Neuronal stem cell (in vitro differentiated cells): ENCODE measurements at regions not wholly inside any gene's neighbourhood (a gene's known extent, or its start where the extent isn't known, plus 50 kb on each side); places are given as distances from the start of the nearest gene placed in this dataset.

Source experiments
- DNase-seq: peaks from one replicate; pipeline ENCODE4 v3.0.0-alpha.2; 2013; ENCODE audit warnings: low spot score
- H2AFZ ChIP-seq: one replicate; pipeline ENCODE4 v1.6.1; 2013; ENCODE audit warnings: mild to moderate bottlenecking, low read length, inconsistent platforms
- H2AK5ac ChIP-seq: 2 replicates; pipeline ENCODE4 v1.6.1; 2013; ENCODE audit warnings: low read depth, mild to moderate bottlenecking, inconsistent platforms, low read length, moderate library complexity, mixed read lengths
- H2BK120ac ChIP-seq: 2 replicates; pipeline ENCODE4 v1.6.1; 2013; ENCODE audit warnings: low read depth, mild to moderate bottlenecking, inconsistent platforms, low read length, moderate library complexity, mixed read lengths
- H2BK12ac ChIP-seq: one replicate; pipeline ENCODE4 v1.6.1; 2013; ENCODE audit warnings: low read length, inconsistent platforms
- H2BK15ac ChIP-seq: 2 replicates; pipeline ENCODE4 v1.6.1; 2013; ENCODE audit warnings: mild to moderate bottlenecking, low read length, inconsistent platforms, mixed read lengths
- H2BK5ac ChIP-seq: one replicate; pipeline ENCODE4 v1.6.1; 2013; ENCODE audit warnings: inconsistent platforms, mild to moderate bottlenecking, low read length, moderate library complexity
- H3K14ac ChIP-seq: one replicate; pipeline ENCODE4 v1.6.1; 2013; ENCODE audit warnings: low read length, inconsistent platforms
- H3K18ac ChIP-seq: 2 replicates; pipeline ENCODE4 v1.6.1; 2013; ENCODE audit warnings: low read length, inconsistent platforms
- H3K23ac ChIP-seq: 2 replicates; pipeline ENCODE4 v1.6.1; 2013; ENCODE audit warnings: low read depth, mild to moderate bottlenecking, mixed read lengths, low read length, inconsistent platforms; ENCODE audit not compliant: poor library complexity
- H3K27ac ChIP-seq: replicated peaks from 3 replicates; pipeline ENCODE4 v1.5.1; 2013; ENCODE audit warnings: low read length, inconsistent platforms
- H3K27me3 ChIP-seq, 3 experiments: 2 replicates each; pipeline ENCODE4 v1.6.1; 2013; ENCODE audit warnings: low read length in 3 of 3, mild to moderate bottlenecking in 2 of 3, inconsistent platforms in 1 of 3, low read depth in 1 of 3, mixed read lengths in 1 of 3, moderate library complexity in 1 of 3; ENCODE audit not compliant: control insufficient read depth in 3 of 3, insufficient read depth in 3 of 3
- H3K36me3 ChIP-seq, 2 donors: replicated peaks in 1 of 2; 2 replicates each; pipeline ENCODE4 v1.6.1; 2013; ENCODE audit warnings: low read length in 2 of 2; ENCODE audit not compliant: control insufficient read depth in 2 of 2, insufficient read depth in 2 of 2
- H3K4ac ChIP-seq: 2 replicates; pipeline ENCODE4 v1.6.1; 2013; ENCODE audit warnings: inconsistent platforms, mild to moderate bottlenecking, low read length, moderate library complexity
- H3K4me1 ChIP-seq, 2 donors: 1 replicate in 1 of 2; 2 replicates in 1 of 2; pipeline ENCODE4 v1.6.1; 2013; ENCODE audit warnings: low read length in 2 of 2, low read depth in 1 of 2; ENCODE audit not compliant: control insufficient read depth in 2 of 2, insufficient read depth in 1 of 2
- H3K4me2 ChIP-seq: one replicate; pipeline ENCODE4 v1.6.1; 2013; ENCODE audit warnings: mild to moderate bottlenecking, low read length, inconsistent platforms; ENCODE audit not compliant: insufficient read depth, poor library complexity, severe bottlenecking
- H3K4me3 ChIP-seq, 2 donors: 2 replicates each; pipeline ENCODE4 v1.5.1; 2013; ENCODE audit warnings: low read length in 2 of 2, mild to moderate bottlenecking in 2 of 2, inconsistent platforms in 1 of 2, moderate library complexity in 1 of 2
- H3K79me1 ChIP-seq: one replicate; pipeline ENCODE4 v1.6.1; 2013; ENCODE audit warnings: low read depth, mild to moderate bottlenecking, inconsistent platforms, low read length, moderate library complexity
- H3K9ac ChIP-seq: one replicate; pipeline ENCODE4 v1.6.1; 2013; ENCODE audit warnings: mild to moderate bottlenecking, low read depth, low read length, inconsistent platforms; ENCODE audit not compliant: poor library complexity
- H3K9me3 ChIP-seq, 2 donors: replicated peaks in 1 of 2; 2 replicates each; pipeline versions ENCODE3 to v1.6.1; 2013; ENCODE audit warnings: low read length in 2 of 2, mild to moderate bottlenecking in 2 of 2, inconsistent platforms in 1 of 2, low read depth in 1 of 2, mixed read lengths in 1 of 2, moderate library complexity in 1 of 2; ENCODE audit not compliant: control insufficient read depth in 2 of 2, insufficient read depth in 1 of 2
- H4K8ac ChIP-seq: one replicate; pipeline ENCODE4 v1.6.1; 2013; ENCODE audit warnings: low read depth, mild to moderate bottlenecking, inconsistent platforms, low read length, moderate library complexity
- H4K91ac ChIP-seq: one replicate; pipeline ENCODE4 v1.6.1; 2013; ENCODE audit warnings: low read length, low read depth, mild to moderate bottlenecking, inconsistent platforms; ENCODE audit not compliant: poor library complexity
- WGBS, 2 donors: extraction: QIAGEN DNeasy Blood & Tissue Kit; methylation state at CpG; one replicate each; pipeline ENCODE4 v1.1.7; 2013; ENCODE audit warnings: missing lambda C conversion rate in 2 of 2, mixed read lengths in 1 of 2; ENCODE audit not compliant: insufficient read length in 2 of 2, insufficient replicate concordance in 1 of 2; ENCODE audit errors: extremely low coverage in 2 of 2; 5-methylcytosine and 5-hydroxymethylcytosine counted together

DNA sequence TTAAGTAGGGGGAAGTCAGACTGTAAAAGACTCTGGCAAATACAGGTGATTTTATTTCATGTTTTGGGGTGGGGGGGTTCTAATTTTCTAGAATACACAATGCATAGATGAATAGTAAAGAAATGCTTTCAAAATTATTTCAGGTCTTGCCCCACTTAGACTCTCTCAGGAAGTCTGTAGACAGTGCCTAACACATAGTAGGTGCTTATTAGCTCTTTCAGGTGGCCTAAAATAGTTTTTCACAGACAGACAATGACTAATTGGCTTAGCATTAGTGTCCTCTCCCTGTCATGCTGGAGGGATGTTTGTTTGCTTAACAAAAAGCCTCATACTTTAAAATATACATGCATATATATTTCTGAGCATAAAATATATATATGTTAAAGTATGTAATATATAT, 366.0 kb downstream of the SOX9 start:
- DNase-seq = no peak
- Histone ChIP-seq H2AFZ (no peak overlapping the region), H3K27me3 (no peaks in the 10 kb centered on the region), H3K9ac (no peak overlapping the region), H3K4me2 (no peak overlapping the region), H2BK120ac (no peak overlapping the region), H2BK12ac (no peak overlapping the region), H2BK15ac (no peak overlapping the region), H2AK5ac (no peak overlapping the region), H4K8ac (no peak overlapping the region), H3K23ac (no peak overlapping the region), H3K27ac (no peak overlapping the region), H3K18ac (no peak overlapping the region), H3K4ac (no peak overlapping the region), H2BK5ac (no peak overlapping the region), H4K91ac (no peak overlapping the region), H3K79me1 (no peaks in the 10 kb centered on the region), H3K4me1 (peaks cover 0 to 2% of the 10 kb centered on the region in 2 donors), H3K4me3 (no peak overlapping the region), H3K14ac (no peak overlapping the region), H3K9me3 (no peaks in the 10 kb centered on the region), H3K36me3 (no peaks in the 10 kb centered on the region)

- Histone ChIP-seq H4K91ac (no peak overlapping the region), H3K23ac (no peak overlapping the region), H2BK5ac (no peak overlapping the region), H3K79me1 (no peaks in the 10 kb centered on the region), H2AFZ (no peak overlapping the region), H3K27me3 (no peaks in the 10 kb centered on the region), H3K4me3 (no peak overlapping the region), H2BK12ac (no peak overlapping the region), H2BK120ac (no peak overlapping the region), H3K4ac (no peak overlapping the region), H3K36me3 (no peaks in the 10 kb centered on the region), H3K18ac (peak overlapping the region; percentile 86), H3K9ac (no peak overlapping the region), H3K9me3 (no peaks in the 10 kb centered on the region), H4K8ac (no peak overlapping the region), H2BK15ac (peak overlapping the region; percentile 62), H3K14ac (no peak overlapping the region), H3K27ac (no peak overlapping the region), H2AK5ac (peak overlapping the region; percentile 90), H3K4me1 (peaks cover 0 to 2% of the 10 kb centered on the region in 2 donors), H3K4me2 (no peak overlapping the region)
- no peak for DNase-seq
- WGBS, 2 donors = no CpG with 5 or more reads among the region's 19 CpGs
Observed at GRCh38 chr17:72487731-72488494, 367.1 kb downstream of the SOX9 start.

- no peak overlapping the region for H3K9ac ChIP-seq
- no peak overlapping the region for H3K18ac ChIP-seq
- no peak overlapping the region for H3K4me3 ChIP-seq
- H2AFZ ChIP-seq = no peak overlapping the region
- H2AK5ac ChIP-seq = no peak overlapping the region
- WGBS, 2 donors = no CpG with 5 or more reads among the region's 11 CpGs
- no peak overlapping the region for H3K4me2 ChIP-seq
- H3K4ac ChIP-seq = no peak overlapping the region
- no peaks in the 10 kb centered on the region for H3K79me1 ChIP-seq
- H3K14ac ChIP-seq = no peak overlapping the region
- no peak overlapping the region for H2BK12ac ChIP-seq
- no peaks in the 10 kb centered on the region for H3K36me3 ChIP-seq
- H3K27me3 ChIP-seq = no peaks in the 10 kb centered on the region
- H2BK15ac ChIP-seq = no peak overlapping the region
- H2BK120ac ChIP-seq = no peak overlapping the region
- no peak overlapping the region for H2BK5ac ChIP-seq
- no peak overlapping the region for H3K27ac ChIP-seq
- DNase-seq = no peak
- peaks cover 0 to 4% of the 10 kb centered on the region in 2 donors for H3K4me1 ChIP-seq
- H4K91ac ChIP-seq = no peak overlapping the region
- H3K9me3 ChIP-seq = no peaks in the 10 kb centered on the region
- H4K8ac ChIP-seq = no peak overlapping the region
- H3K23ac ChIP-seq = no peak overlapping the region
Observed at GRCh38 chr17:72488555-72489271, 367.9 kb downstream of the SOX9 start.

DNA sequence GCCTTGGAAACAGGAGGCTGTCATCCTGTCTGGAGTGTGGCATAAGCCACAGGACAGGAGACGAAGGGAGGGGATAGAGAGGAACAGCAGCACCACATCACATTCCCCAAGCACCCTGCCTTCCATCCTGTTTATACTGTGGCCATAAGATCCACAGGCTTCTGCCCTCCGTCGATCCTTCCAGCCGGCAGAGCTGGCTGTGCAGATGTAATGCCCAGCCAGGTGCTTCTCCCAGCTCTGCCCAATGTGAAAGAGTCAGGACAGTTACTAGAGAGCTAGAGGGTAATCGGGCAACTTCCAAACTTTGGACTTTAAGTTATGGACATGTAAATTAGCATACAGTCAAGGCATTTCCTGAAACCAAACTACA, 368.4 kb downstream of the SOX9 start:
- no peak overlapping the region for H3K18ac ChIP-seq
- H2BK120ac ChIP-seq = no peak overlapping the region
- DNase-seq = no peak
- H3K23ac ChIP-seq = no peak overlapping the region
- H3K79me1 ChIP-seq = no peaks in the 10 kb centered on the region
- H3K27me3 ChIP-seq = no peaks in the 10 kb centered on the region
- no peak overlapping the region for H2AK5ac ChIP-seq
- H2BK5ac ChIP-seq = no peak overlapping the region
- H2AFZ ChIP-seq = no peak overlapping the region
- no peak overlapping the region for H2BK15ac ChIP-seq
- no peak overlapping the region for H3K14ac ChIP-seq
- H3K4me2 ChIP-seq = no peak overlapping the region
- no peaks in the 10 kb centered on the region for H3K9me3 ChIP-seq
- no peak overlapping the region for H4K91ac ChIP-seq
- no peak overlapping the region for H2BK12ac ChIP-seq
- H3K36me3 ChIP-seq = no peaks in the 10 kb centered on the region
- WGBS, 2 donors = no CpG with 5 or more reads among the region's 5 CpGs
- no peak overlapping the region for H4K8ac ChIP-seq
- no peak overlapping the region for H3K4ac ChIP-seq
- no peak overlapping the region for H3K9ac ChIP-seq
- H3K27ac ChIP-seq = no peak overlapping the region
- no peak overlapping the region for H3K4me3 ChIP-seq
- peaks cover 0 to 4% of the 10 kb centered on the region in 2 donors for H3K4me1 ChIP-seq
